Astrocyte of the hippocampus (primary cell): ENCODE measurements at regions not wholly inside any gene's neighbourhood (a gene's known extent, or its start where the extent isn't known, plus 50 kb on each side); places are given as distances from the start of the nearest gene placed in this dataset.
"Not testable (repeated sequence)": the region's sequence is repeated elsewhere in the genome, so short reads cannot be mapped to it uniquely, and the experiment has no call there.

Experiments
- DNase-seq: peaks from one replicate; pipeline ENCODE4 v3.0.0; 2011; ENCODE audit warnings: low read depth, low spot score

DNA sequence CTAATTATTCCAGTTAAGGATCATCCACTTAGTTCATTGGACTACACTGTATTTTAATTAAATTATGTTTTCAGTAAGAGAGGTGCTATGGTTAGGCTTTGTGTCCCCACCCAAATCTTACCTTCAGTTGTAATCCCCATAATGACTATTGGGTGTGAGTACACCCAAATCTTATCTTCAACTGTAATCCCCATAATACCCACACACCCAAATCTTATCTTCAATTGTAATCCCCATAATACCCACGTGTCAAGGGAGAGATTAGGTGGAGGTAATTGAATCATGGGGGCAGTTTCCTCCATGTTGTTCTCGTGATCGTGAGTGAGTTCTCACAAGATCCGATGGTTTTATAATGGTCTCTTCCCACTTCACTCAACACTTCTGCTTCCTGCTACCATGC is 208.0 kb upstream of the PHACTR1 start:
- DNase-seq: no peak

DNA sequence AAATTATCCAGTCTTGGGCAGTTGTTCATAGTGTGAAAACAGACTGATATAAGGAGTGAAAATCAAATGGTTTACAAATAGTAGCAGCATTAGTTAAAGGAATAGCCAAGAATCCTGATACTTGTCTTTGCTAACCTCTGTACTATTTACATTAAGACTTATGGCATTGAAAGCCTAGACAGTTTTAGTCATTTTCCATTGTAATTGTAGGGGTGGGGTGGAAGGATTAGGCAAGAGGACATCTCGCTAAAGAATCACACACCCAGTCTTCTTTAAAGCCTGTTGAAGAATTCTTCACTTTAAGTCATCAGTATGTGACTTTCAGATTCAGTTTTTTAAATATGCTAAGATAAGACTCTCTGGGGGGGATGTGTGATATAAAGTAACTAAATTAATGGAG is 207.5 kb upstream of the PHACTR1 start:
- DNase-seq: no peak

DNA sequence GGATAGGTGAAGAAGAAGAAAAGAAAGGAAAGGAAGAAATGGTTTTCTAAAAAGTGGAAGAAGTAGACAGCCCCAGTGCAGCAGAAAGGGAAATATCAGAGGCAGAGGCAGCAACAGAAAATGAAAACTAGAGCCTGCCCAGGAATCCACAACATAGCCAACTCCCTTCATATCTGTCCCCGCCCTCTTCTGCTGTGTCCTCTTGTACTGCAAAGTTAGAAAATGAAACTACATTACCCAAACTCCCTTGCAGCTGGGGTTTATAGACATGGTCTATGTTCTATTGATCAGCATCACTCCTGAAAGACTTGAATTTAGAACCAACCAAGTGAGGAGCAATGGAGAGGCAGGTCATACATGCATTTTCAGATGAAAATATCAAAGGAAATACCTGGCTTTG is 200.5 kb upstream of the PHACTR1 start:
- peak; percentile 31 for DNase-seq

DNA sequence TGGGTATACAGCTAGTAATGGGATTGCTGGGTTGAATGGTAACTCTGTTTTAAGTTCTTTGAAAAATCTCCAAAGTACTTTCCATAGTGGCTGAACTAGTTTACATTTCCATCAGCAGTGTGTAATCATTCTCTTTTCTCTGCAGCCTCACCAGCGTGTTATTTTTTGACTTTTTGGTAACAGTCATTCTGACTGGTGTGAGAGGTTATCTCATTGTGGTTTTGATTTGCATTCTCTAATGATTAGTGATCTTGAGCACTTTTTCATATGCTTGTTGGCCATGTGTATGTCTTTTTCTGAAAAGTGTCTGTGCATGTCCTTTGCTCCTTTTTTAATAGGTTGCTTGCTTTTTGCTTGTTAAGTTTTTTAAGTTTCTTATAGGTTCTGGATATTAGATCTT is 194.2 kb upstream of the PHACTR1 start:
- DNase-seq: peak; percentile 32

DNA sequence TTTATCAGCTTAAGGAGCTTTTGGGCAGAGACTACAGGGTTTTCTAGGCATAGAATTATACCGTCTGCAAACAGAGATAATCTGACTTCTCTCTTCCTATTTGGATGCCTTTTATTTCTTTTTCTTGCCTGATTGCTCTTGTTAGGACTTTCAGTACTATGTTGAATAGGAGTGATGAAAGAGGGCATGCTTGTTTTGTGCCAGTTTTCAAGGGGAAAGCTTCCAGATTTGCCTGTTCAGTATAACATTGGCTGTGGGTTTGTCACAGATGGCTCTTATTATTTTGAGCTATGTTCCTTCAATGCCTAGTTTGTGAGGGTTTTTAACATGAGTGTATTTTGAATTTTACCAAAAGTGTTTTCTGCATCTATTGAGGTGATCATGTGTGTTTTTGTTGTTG is 192.8 kb upstream of the PHACTR1 start:
- DNase-seq: no peak

DNA sequence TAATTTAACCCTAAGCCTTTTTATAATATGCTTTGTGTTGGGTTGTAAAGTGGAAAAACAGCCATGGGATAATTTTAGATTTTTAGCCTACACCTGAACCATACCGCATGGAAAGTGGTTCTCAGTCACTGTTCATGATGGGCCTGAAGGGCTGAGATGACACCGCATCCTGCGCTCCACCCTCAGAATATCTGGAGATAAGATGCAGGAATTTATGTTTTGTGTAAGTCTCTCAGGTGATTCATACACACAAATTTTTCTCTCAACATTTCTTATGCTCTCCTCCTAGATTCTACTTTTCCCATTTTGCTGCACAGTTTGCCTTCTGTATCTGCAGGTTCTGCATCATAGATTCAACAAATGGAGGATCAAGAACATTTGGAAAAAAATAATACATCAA is 191.3 kb upstream of the PHACTR1 start:
- DNase-seq: no peak

DNA sequence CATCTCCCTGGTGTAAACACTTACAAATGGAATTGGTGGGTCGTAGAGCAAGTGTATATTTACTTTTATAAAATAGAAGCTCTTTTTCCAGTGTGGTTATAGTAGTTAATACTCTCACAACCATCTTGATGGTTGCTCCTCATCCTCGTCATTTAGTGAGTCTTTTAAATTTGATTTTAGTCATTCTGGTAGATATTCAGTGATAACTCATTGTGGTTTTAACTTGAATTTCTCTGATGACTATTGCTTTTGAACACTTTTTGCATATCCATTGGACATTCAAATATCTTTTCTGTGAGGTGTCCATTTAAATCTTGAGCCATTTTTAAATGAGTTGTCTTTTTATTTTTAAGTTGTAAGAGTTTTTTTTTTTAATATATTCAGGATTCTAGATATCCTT is 189.2 kb upstream of the PHACTR1 start:
- DNase-seq: no peak

DNA sequence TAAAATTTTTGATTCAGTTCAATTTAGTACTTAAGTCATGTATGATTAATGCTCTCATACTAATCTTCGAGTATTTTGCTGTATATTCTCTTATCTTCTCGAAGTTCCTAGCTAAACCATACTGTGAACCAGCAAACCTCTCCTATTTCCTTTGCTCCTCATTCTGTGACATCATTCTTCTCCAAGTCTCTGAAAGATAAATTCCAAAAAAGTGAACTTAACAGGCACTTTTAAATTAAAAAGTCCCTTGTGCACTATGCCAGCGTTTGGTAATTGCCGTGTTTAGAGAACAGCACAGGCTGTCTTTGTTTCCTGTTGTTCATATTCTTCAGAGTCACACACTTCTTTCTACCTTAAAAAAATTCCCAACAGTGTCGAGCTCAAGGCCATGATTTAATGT is 188.4 kb upstream of the PHACTR1 start:
- DNase-seq: no peak

DNA sequence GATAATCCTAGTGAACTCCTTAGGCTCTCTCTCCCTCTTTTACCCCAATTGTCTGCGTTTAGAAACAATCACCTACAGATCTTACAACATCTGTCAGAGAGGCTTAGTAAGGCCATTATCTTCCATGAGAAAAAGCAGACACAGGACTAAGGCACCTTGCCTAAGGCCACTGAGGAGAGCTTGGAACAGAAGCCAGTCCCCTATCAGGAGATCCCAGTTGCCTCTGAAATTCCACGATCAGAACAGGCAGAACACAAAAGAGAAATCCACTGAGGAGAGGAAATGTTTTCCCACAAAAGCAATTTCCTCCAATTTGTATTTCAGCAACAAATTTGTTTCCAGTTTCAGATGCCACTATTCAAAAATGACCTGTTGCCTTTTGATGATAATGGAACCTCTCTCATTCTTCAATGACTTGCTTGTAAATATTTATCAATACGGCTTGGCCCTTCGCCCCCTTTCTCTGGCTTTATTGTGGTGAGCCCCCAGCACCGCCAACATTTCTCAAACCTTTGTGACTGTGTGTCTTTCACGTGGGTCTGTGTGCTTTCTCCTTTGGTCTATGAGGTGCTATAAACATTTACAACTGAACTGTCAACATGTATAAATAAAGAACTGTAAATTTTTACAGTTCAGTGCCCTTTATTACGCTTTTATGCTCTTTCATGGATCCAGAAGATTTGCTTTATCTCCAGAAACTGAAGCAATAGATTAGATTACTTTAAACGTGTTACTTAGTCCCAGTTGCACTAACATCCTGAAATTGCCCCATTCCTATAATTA is 187.8 kb upstream of the PHACTR1 start:
- no peak for DNase-seq

DNA sequence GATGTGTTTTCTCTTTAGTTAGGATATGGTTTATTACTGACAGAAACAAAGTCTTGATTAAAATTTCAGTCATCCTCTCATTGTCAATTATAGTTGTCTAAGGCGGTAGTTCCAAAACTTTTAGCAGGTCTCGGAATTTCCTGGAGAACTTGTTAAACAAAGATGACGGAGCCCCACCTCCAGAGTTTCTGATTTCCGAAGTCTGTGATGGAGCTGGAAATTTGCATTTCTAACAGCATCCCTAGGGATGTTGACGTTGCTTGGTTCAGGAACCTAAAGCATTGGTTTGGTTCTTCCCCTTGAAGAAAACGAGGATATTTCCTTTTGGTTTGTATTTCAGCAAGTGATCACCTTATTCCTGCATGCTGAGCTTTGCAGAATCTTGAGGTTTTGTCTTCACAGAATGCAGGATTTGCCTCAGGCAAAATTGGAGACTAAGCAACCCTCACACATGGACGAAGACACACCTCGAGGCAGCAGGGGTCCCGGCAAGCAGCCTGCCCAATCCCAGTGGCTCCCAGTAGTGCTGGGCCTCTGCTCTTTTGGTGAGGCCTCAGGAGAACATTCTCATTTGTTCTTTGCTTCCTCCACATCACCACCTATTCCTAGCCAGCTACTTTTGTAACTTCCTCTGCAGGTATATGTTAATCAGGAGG is 187.1 kb upstream of the PHACTR1 start:
- DNase-seq: no peak

DNA sequence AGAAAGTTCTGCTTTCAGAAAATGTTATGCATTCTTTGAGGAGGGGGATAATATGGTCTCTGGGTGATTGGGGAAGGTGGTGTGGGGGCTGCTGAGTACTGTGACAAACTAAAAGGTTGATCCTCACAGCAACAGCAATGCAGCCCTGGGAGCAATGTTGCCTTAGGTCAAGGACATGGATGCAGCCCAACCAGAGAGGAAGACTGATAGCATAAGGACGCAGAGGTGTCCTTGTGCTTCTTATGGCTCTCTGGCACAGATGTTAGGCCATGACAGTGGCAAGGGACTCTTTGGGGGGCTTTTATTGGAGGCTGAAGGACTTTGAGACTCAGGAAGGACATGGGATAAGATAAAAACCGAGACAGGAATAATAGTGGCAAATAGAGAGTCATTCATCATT is 186.2 kb upstream of the PHACTR1 start:
- no peak for DNase-seq

DNA sequence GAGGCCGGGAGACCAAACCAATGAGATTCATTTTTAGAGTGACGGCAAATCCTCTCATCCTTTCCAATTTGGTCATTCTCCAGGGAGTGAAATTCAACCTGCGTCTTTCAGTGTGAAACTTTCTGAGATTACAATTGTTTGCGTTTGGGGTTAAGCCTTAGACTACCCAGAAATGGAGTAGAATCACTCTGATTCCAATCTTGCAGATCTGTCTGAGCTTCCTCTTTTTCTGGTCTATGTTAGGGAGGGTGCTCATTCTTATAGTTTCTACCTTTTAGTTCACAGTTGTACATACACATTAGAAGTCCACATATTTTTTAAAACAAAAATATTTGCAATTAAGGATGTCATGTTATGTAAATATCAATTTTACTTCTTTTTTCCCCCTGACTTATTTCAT is 183.0 kb upstream of the PHACTR1 start:
- no peak for DNase-seq

DNA sequence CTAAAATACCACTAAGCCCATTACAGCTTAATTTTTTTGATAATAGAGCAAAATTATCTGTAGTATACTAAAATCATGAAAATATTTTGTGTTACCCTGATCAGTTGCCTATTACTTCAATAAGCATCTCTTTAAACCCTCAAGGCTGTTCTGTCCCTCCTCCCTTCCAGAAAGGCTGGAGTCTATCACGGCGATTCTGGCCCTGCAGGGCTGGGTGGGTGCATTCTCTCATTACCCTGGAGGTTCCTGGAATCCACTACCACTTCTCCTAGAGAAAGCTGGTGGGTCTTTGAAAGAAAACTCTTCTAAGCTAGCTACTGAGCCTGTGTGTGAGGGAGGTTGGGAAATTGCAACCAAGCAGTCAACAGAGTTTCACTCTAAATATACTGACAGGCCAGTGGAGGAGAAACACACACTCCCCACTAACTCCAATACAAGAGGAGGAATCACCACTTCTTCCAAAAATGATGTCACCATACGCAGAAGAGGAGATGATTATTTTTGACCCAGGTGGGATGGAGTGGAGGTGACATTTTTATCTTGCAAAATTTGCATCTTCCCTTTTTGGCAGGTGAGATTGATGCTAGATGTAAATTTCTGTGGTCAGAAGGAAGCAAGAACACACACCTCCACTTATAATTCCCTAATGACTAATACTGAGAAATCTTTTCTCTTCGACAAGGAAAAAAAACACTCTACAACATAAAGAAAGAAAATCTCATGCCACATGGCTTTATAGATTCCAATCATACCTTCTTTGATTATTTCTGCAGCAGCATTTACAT is 182.3 kb upstream of the PHACTR1 start:
- no peak for DNase-seq

DNA sequence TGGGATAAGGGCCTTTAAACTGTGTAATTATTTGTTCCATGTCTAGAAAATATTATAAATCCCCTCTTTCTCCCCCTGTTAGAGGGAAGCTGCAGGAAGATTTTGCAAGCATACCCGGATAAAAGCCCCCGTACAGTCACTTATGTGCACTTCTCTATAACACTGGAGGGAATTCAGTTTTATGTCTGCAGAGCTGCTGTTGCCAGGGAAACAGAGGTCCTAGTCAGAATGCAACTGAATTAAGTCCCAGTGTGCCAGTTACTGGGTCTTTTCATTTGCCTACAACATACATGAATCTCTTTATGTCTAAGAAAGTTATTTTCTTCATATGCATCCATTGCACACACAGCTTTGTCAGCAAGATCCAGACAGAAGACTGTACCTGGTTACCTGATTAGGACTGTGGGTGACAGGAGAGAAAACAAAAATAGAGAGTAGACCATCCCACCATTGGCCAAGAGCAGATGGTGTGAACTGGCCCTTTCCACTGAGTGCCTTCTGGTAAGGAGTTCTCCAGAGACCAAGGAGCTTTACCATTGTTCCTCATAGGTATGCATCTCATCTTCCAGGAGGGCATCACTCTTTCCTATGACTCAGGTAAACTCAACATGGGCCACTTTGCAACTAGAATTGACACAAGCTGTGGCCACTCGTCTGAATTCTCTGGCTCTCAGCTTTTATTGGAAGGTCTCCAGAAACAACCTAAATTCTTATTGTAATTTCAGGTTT is 180.8 kb upstream of the PHACTR1 start:
- DNase-seq: no peak

DNA sequence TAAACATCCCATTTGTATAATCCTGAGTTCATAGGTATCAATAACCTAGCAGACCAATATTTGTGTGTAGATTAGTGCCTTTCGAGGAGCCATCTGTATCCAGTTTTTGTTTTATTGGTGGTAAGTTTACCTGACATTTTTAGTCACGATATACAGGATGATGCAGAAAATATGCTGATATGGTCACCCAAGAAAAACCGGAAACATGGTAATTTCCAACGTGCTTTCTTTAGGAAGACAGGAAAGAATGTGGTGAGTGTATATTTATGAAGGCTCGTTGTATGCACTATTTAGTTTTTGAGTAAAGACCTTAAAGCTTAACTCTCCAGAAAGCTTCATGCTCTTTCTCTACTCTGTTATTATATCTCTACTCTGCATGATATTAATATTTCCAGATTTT is 180.2 kb upstream of the PHACTR1 start:
- DNase-seq: no peak

DNA sequence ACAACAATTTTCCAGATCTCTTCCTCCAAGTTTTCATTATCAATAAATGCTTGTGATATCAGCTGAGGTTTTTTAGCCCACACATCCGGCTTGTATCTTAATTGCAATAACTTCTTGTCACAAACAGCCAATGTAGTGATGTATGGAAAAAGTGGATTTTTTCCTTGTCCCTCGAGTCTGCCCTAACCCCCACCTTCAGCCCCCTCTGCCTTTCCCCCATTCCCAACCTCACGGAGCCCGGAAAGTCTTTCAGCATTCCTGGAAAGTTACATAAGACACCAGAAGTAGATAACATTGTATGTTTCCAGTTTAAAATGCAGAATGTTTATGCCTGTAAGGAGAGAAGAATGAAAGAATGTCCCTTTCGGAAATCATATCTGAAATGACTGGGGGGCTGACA is 179.2 kb upstream of the PHACTR1 start:
- DNase-seq: peak; percentile 81

DNA sequence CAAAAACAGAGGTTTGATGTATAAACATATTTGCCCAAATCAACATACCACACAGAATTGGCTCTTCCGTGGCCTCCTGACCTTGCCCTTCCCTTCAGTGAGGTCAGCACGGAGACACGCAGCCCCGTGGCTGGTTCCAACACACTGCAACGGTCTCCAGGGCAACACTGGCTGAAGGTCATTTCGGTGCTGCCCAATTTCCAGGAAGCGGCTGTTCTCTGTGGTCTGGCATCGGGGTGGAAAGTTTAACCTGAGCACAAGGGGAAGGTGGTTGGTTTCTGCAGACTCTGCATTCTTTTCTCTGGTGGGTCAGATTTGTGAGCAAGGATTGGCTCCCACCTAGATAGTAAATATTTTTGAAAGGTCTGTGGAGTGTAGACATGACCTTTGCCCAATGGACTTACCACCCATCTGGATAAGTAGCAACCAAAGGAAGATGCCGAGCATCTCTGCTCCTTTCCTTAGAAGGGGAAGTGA is 177.6 kb upstream of the PHACTR1 start:
- DNase-seq: peak; percentile 71

DNA sequence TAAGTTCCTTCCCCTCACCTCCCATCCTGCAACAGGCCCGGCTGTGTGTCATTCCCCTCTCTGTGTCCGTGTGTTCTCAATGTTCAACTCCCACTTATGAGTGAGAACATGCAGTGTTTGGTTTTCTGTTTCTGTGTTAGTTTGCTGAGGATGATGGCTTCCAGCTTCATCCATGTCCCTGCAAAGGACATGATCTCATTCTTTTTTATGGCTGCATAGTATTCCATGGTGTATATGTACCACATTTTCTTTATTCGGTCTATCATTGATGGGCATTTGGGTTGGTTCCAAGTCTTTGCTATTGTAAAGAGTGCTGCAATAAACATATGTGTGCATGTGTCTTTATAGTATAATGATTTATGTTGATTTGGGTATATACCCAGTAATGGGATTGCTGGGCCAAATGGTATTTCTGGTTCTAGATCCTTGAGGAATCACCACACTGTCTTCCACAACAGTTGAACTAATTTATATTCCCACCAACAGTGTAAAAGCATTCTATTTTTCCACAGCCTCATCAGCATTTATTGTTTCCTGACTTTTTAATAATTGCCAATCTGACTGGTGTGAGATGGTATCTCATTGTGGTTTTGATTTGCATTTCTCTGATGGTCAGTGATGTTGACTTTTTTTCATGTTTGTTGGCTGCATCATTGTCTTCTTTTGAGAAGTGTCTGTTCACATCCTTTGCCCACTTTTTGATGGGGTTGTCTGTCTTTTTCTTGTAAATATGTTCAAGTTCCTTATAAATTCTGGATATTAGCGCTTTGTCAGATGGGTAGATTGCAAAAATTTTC is 174.1 kb upstream of the PHACTR1 start:
- not testable (repeated sequence) for DNase-seq

DNA sequence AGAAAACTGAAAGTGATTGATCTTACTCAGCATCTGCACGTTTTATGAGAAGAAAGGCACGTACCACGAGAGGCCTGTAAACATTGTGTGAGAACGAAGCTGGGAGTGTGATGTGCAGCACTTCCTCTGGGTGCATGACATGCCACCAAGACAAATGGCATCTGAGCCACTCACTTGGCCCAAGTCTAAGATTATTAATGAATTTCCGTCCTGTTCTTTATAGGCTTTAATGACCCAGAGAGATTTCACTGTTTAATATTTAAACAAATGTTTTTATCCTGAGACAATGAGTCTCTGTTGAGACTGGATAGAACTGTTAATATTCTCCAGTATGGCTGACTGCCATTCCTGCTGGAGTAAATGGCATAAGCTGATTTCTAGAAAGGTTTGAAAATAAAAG is 172.6 kb upstream of the PHACTR1 start:
- DNase-seq: no peak

DNA sequence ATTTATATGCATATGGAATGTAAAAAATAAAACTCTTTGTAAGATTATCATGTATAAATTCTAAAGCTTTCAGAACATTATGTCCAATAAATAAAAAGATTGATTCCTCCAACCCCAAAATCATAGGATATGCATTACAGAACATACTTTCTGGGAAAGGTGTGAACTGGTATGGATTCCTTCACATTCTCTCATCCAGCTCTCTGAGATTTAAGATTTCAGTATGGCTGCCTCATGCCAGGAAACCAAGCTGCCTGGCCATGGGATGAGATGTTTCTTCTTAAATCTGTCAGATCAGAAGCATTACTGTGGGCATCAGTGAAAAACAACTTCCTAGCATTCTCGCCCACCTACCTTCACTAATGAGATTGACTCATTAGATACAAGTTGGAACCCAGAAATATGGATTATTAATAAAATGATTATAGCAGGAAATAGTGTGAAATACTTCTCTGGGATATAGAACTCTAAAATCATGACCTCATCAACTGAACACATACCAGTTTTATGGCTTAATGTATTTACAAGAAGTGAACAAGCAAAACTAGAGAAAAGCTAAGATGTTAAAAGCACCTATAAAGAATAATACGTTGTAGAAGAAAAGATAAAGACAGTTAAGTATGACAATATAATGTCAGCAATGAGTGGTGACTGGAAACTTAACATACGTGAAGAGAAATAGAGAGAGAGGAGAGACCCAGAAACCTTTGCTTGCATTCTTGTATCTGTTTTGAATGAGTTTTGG is 171.6 kb upstream of the PHACTR1 start:
- no peak for DNase-seq
